ENCODE measurements at regions not wholly inside any gene's neighbourhood (a gene's known extent, or its start where the extent isn't known, plus 50 kb on each side); places are given as distances from the start of the nearest gene placed in this dataset.
"Not testable (repeated sequence)": the region's sequence is repeated elsewhere in the genome, so short reads cannot be mapped to it uniquely, and the experiment has no call there.

GRCh38 chr7:110418659-110419280 is 672.2 kb upstream of the LRRN3 start:
- Histone ChIP-seq H3K36me3 (ENCODE audit: insufficient read depth, low read length) (no peaks in the 10 kb centered on the region), H3K4me1 (ENCODE audit: insufficient read depth, low read length) (no peaks in the 10 kb centered on the region), H3K9me3 (ENCODE audit: control insufficient read depth, insufficient read depth, low read length) (no peaks in the 10 kb centered on the region), H3K9ac (ENCODE audit: low read depth, low read length) (no peak overlapping the region)

DNA sequence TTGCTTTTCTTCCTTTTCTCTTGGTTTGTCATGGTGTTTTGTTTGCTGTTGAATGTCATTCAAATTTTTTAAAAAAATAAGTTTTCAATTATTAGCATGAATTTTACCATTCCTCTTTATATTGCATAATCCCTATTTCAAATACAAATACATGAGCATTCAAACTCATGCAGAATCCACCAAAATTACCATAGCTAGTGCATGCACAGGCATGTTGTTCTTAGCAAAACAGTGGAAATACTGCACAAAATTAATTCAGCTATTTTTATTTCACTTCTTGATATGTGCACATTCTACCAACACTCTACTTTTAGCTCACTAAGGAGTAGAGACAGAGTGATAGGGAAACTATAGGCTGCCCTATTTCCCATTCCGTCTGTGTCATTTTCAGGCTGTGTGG is 670.1 kb upstream of the LRRN3 start:
- H3K36me3 ChIP-seq (ENCODE audit: insufficient read depth, low read length): no peaks in the 10 kb centered on the region
- H3K4me1 ChIP-seq (ENCODE audit: insufficient read depth, low read length): no peaks in the 10 kb centered on the region
- H3K9me3 ChIP-seq (ENCODE audit: control insufficient read depth, insufficient read depth, low read length): no peaks in the 10 kb centered on the region
- H3K9ac ChIP-seq (ENCODE audit: low read depth, low read length): no peak overlapping the region

GRCh38 chr7:110421490-110422241 is 669.3 kb upstream of the LRRN3 start:
- no peaks in the 10 kb centered on the region for H3K36me3 ChIP-seq (ENCODE audit: insufficient read depth, low read length)
- H3K9me3 ChIP-seq (ENCODE audit: control insufficient read depth, insufficient read depth, low read length): no peaks in the 10 kb centered on the region
- no peaks in the 10 kb centered on the region for H3K4me1 ChIP-seq (ENCODE audit: insufficient read depth, low read length)
- H3K9ac ChIP-seq (ENCODE audit: low read depth, low read length): no peak overlapping the region

DNA sequence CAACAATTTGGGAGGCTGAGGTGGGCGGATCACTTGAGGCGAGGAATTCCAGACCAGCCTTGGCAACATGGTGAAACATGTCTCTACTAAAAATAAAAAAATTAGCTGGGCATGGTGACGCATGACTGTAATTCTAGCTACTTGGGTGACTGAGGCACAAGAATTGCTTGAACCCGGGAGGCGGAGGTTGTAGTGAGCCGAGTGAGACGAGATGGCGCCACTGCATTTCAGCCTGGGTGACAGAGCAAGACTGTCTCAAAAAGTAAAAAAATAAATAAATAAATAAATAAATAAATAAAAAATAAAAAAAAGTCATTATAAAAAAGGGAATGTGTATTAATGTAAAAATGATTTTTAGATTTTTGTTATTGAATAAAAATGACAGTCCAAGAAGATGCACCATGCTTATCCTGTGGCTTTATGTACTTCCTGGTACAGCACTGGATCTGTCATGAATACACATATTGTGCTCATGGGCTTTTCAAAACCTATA is 658.8 kb upstream of the LRRN3 start:
- no peaks in the 10 kb centered on the region for H3K36me3 ChIP-seq (ENCODE audit: insufficient read depth, low read length)
- no peaks in the 10 kb centered on the region for H3K9me3 ChIP-seq (ENCODE audit: control insufficient read depth, insufficient read depth, low read length)

GRCh38 chr7:110438926-110439325 is 652.0 kb upstream of the LRRN3 start:
- H3K4me1 ChIP-seq (ENCODE audit: insufficient read depth, low read length); H3K9me3 ChIP-seq (ENCODE audit: control insufficient read depth, insufficient read depth, low read length); H3K9ac ChIP-seq (ENCODE audit: low read depth, low read length); H3K36me3 ChIP-seq (ENCODE audit: insufficient read depth, low read length): not testable (repeated sequence)

More for the DNA sequence above, 658.8 kb upstream of the LRRN3 start:
- Histone ChIP-seq H3K4me1 (ENCODE audit: insufficient read depth, low read length) (no peaks in the 10 kb centered on the region), H3K9ac (ENCODE audit: low read depth, low read length) (no peak overlapping the region)

GRCh38 chr7:110442381-110442837 is 648.5 kb upstream of the LRRN3 start:
- Histone ChIP-seq H3K9ac (ENCODE audit: low read depth, low read length) (no peak overlapping the region), H3K9me3 (ENCODE audit: control insufficient read depth, insufficient read depth, low read length) (no peaks in the 10 kb centered on the region), H3K36me3 (ENCODE audit: insufficient read depth, low read length) (no peaks in the 10 kb centered on the region; the same call in 1 of the 2 replicates), H3K4me1 (ENCODE audit: insufficient read depth, low read length) (no peaks in the 10 kb centered on the region)

DNA sequence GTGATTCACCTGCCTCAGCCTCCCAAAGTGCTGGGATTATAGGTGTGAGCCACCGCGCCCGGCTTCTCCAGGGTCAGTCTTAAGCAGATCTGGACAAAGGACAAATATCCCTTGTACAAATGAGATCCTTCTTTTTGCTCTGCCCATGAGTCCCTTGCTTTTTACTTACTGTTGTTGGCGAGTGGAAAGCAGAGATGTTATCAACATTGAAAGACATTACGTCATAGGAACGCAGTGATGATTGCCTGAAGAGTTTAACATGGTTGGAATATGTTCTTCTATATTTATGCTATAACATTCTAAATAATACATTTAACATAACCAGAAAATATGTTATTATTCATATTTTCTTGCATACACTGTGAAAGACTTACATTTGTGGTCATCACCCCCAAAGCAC is 644.3 kb upstream of the LRRN3 start:
- H3K4me1 ChIP-seq (ENCODE audit: insufficient read depth, low read length): no peaks in the 10 kb centered on the region
- no peaks in the 10 kb centered on the region for H3K9me3 ChIP-seq (ENCODE audit: control insufficient read depth, insufficient read depth, low read length)
- H3K36me3 ChIP-seq (ENCODE audit: insufficient read depth, low read length): no peaks in the 10 kb centered on the region; the same call in 1 of the 2 replicates
- no peak overlapping the region for H3K9ac ChIP-seq (ENCODE audit: low read depth, low read length)

- H3K9ac ChIP-seq (ENCODE audit: low read depth, low read length): no peak overlapping the region
- no peaks in the 10 kb centered on the region for H3K4me1 ChIP-seq (ENCODE audit: insufficient read depth, low read length)
- H3K36me3 ChIP-seq (ENCODE audit: insufficient read depth, low read length): no peaks in the 10 kb centered on the region; the same call in 1 of the 2 replicates
- no peaks in the 10 kb centered on the region for H3K9me3 ChIP-seq (ENCODE audit: control insufficient read depth, insufficient read depth, low read length)
These were observed 642.0 kb upstream of the LRRN3 start for GRCh38 chr7:110448918-110449317.

GRCh38 chr7:110454713-110455112 is 636.2 kb upstream of the LRRN3 start:
- no peaks in the 10 kb centered on the region for H3K36me3 ChIP-seq (ENCODE audit: insufficient read depth, low read length)
- no peaks in the 10 kb centered on the region for H3K4me1 ChIP-seq (ENCODE audit: insufficient read depth, low read length)
- no peak overlapping the region for H3K9ac ChIP-seq (ENCODE audit: low read depth, low read length)
- H3K9me3 ChIP-seq (ENCODE audit: control insufficient read depth, insufficient read depth, low read length): no peaks in the 10 kb centered on the region

DNA sequence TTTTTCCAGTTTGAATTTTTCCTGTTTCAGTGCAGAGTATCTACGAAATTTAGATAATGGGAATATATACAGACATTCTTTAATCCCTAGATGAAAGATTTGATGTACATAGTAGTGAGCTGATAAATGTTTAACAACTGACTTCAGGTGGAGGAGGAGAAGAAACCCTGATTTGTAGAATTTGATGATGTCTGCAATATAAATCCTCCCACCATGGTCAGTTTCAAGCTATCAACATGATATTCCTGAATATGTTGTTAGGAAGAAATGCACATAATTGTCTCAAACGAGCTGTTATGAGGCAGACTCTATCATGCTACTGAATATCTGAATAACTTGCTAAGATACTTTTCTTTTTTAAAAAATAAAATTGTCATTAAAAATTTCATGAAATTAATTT is 629.3 kb upstream of the LRRN3 start:
- Histone ChIP-seq H3K9me3 (ENCODE audit: control insufficient read depth, insufficient read depth, low read length) (no peaks in the 10 kb centered on the region), H3K4me1 (ENCODE audit: insufficient read depth, low read length) (no peaks in the 10 kb centered on the region), H3K36me3 (ENCODE audit: insufficient read depth, low read length) (no peaks in the 10 kb centered on the region), H3K9ac (ENCODE audit: low read depth, low read length) (no peak overlapping the region)

GRCh38 chr7:110470420-110470819 is 620.5 kb upstream of the LRRN3 start:
- H3K9ac ChIP-seq (ENCODE audit: low read depth, low read length): no peak overlapping the region
- no peaks in the 10 kb centered on the region for H3K4me1 ChIP-seq (ENCODE audit: insufficient read depth, low read length)
- H3K36me3 ChIP-seq (ENCODE audit: insufficient read depth, low read length): no peaks in the 10 kb centered on the region
- H3K9me3 ChIP-seq (ENCODE audit: control insufficient read depth, insufficient read depth, low read length): no peaks in the 10 kb centered on the region

- not testable (repeated sequence) for H3K36me3 ChIP-seq (ENCODE audit: insufficient read depth, low read length); H3K9me3 ChIP-seq (ENCODE audit: control insufficient read depth, insufficient read depth, low read length); H3K4me1 ChIP-seq (ENCODE audit: insufficient read depth, low read length); H3K9ac ChIP-seq (ENCODE audit: low read depth, low read length)
These were observed 618.5 kb upstream of the LRRN3 start for GRCh38 chr7:110472419-110472818.

GRCh38 chr7:110480964-110481363 is 610.0 kb upstream of the LRRN3 start:
- Histone ChIP-seq H3K9me3 (ENCODE audit: control insufficient read depth, insufficient read depth, low read length) (peaks cover 23% of the 10 kb centered on the region), H3K9ac (ENCODE audit: low read depth, low read length) (no peak overlapping the region), H3K36me3 (ENCODE audit: insufficient read depth, low read length) (no peaks in the 10 kb centered on the region), H3K4me1 (ENCODE audit: insufficient read depth, low read length) (no peaks in the 10 kb centered on the region)

DNA sequence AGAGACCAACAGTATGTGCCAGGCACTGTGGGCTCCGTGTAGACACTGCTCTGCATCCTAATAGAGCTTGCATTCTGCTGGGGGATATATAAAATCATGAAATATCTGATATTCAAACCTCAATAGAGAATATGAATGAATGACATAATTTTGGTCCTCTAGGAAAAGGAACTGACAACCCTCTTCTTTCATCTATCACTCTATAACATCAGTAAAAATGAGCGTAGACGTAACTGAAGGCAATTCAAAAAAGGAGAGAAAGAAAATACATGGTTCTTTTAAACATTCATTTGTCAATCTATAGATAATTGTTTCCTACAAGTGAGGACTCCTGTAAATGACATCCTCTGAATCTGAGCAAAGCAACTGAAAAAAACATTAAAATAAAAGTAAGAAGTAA is 607.4 kb upstream of the LRRN3 start:
- Histone ChIP-seq H3K36me3 (ENCODE audit: insufficient read depth, low read length) (no peaks in the 10 kb centered on the region), H3K9ac (ENCODE audit: low read depth, low read length) (no peak overlapping the region), H3K9me3 (ENCODE audit: control insufficient read depth, insufficient read depth, low read length) (peaks cover 23% of the 10 kb centered on the region), H3K4me1 (ENCODE audit: insufficient read depth, low read length) (no peaks in the 10 kb centered on the region)

DNA sequence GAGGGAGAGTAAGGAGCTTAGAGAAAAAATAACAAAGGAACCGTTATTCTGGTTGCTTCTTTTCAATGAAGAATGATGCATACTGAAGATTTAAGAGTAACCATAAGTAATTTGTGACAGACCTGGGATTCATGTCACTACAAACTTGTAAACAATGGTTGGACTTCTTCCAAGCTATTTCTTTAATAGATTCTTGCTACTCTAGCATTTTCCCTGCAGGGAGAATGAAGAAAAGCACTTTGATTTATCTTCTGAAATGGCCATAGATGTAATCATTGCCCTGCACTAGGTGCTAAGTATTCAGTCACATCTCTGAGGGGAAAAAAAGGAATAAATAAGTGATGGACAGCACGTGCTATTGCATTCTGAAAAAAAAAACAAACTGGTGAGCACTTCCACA is 606.6 kb upstream of the LRRN3 start:
- Histone ChIP-seq H3K4me1 (ENCODE audit: insufficient read depth, low read length) (no peaks in the 10 kb centered on the region), H3K9ac (ENCODE audit: low read depth, low read length) (no peak overlapping the region), H3K9me3 (ENCODE audit: control insufficient read depth, insufficient read depth, low read length) (peaks cover 23% of the 10 kb centered on the region), H3K36me3 (ENCODE audit: insufficient read depth, low read length) (no peaks in the 10 kb centered on the region)
